ENCODE measurements at regions not wholly inside any gene's neighbourhood (a gene's known extent, or its start where the extent isn't known, plus 50 kb on each side); places are given as distances from the start of the nearest gene placed in this dataset.

- TF ChIP-seq CTCF (conservative IDR thresholded peaks at IDR 0.05; ENCODE audit: low read length) (no peak), EZH2phosphoT487 (IDR thresholded peaks at IDR 0.05; ENCODE audit: borderline replicate concordance) (no peak)
These were observed 457.3 kb downstream of the RASEF start for GRCh38 chr9:82605657-82606031.

Data from Loucy (cell line).